SU-DHL-6 (cell line): ENCODE measurements at regions not wholly inside any gene's neighbourhood (a gene's known extent, or its start where the extent isn't known, plus 50 kb on each side); places are given as distances from the start of the nearest gene placed in this dataset.

Experiments used
- H2AFZ ChIP-seq: fragments of 200-600 bp; sonication (generic); 2 replicates; pipeline ENCODE4 v1.6.1; 2014; ENCODE audit warnings: low read depth, mild to moderate bottlenecking, moderate library complexity, mixed read lengths, antibody characterized with exemption, low read length; ENCODE audit not compliant: severe bottlenecking
- H3F3A ChIP-seq: fragments of 200-600 bp; shearing (Covaris generic); 2 replicates; pipeline ENCODE4 v1.6.0; 2016; ENCODE audit warnings: antibody characterized with exemption, mild to moderate bottlenecking; ENCODE audit not compliant: insufficient read depth
- H3K27ac ChIP-seq: fragments of 200-600 bp; sonication (generic); 2 replicates; pipeline ENCODE4 v1.5.1; 2016; ENCODE audit warnings: low read depth, mild to moderate bottlenecking, low read length, moderate library complexity, mixed read lengths
- H3K27me3 ChIP-seq: fragments of 200-600 bp; sonication (generic), shearing (Covaris generic); 2 replicates; pipeline ENCODE4 v1.6.0; 2014; ENCODE audit warnings: mild to moderate bottlenecking, low read length
- H3K36me3 ChIP-seq: fragments of 200-600 bp; sonication (generic); 2 replicates; pipeline ENCODE4 v1.6.1; 2014; ENCODE audit warnings: mild to moderate bottlenecking, low read length, mixed read lengths
- H3K4me2 ChIP-seq: fragments of 300-600, 200-600 bp; shearing (Covaris generic), sonication (generic); 2 replicates; pipeline ENCODE4 v1.6.0; 2014; ENCODE audit warnings: low read length, low read depth, mild to moderate bottlenecking; ENCODE audit not compliant: poor library complexity, severe bottlenecking
- H3K4me3 ChIP-seq: fragments of 200-600 bp; sonication (generic); 2 replicates; pipeline ENCODE4 v1.5.1; 2014; ENCODE audit warnings: antibody characterized with exemption, low read length, mild to moderate bottlenecking, mixed read lengths; ENCODE audit not compliant: insufficient read depth, poor library complexity, severe bottlenecking
- H3K79me2 ChIP-seq: fragments of 200-600 bp; sonication (generic); 2 replicates; pipeline ENCODE4 v1.6.1; 2014; ENCODE audit warnings: mild to moderate bottlenecking, low read length, moderate library complexity; ENCODE audit not compliant: insufficient read depth
- H3K9ac ChIP-seq: fragments of 200-600 bp; sonication (generic); 2 replicates; pipeline ENCODE4 v1.7.0; 2014; ENCODE audit warnings: mild to moderate bottlenecking, low read length
- H3K9me2 ChIP-seq: fragments of 200-600 bp; sonication (generic); replicated peaks from 2 replicates; pipeline ENCODE4 v1.6.1; 2014; ENCODE audit warnings: low read length; ENCODE audit not compliant: insufficient read depth
- H3K9me3 ChIP-seq: fragments of 200-600 bp; sonication (generic); 2 replicates; pipeline ENCODE4 v1.6.1; 2014; ENCODE audit warnings: low read length, mixed read lengths; ENCODE audit not compliant: insufficient read depth
- H4K20me1 ChIP-seq: fragments of 200-600 bp; sonication (generic); 2 replicates; pipeline ENCODE4 v1.6.1; 2014; ENCODE audit warnings: low read depth, mild to moderate bottlenecking, antibody characterized with exemption, low read length, moderate library complexity, mixed read lengths
- EZH2phosphoT487 ChIP-seq: fragments of 200-600 bp; sonication (generic), shearing (Covaris generic); conservative IDR thresholded peaks from 2 replicates; pipeline ENCODE4 v1.6.1; 2018; ENCODE audit warnings: mild to moderate bottlenecking, antibody characterized with exemption, low read length, moderate library complexity, mixed read lengths
- TF ChIP-seq, protein P1 (sequence below): fragments of 200-600 bp; sonication (generic); IDR thresholded peaks from one replicate; pipeline ENCODE4 v1.5.1; 2017; ENCODE audit warnings: antibody characterized with exemption, mild to moderate bottlenecking, low read length, moderate library complexity; ENCODE audit not compliant: insufficient read depth, poor library complexity, severe bottlenecking

GRCh38 chr2:193584522-193584938, 1389.8 kb upstream of the TMEFF2 start:
- TF ChIP-seq, protein P1, sequence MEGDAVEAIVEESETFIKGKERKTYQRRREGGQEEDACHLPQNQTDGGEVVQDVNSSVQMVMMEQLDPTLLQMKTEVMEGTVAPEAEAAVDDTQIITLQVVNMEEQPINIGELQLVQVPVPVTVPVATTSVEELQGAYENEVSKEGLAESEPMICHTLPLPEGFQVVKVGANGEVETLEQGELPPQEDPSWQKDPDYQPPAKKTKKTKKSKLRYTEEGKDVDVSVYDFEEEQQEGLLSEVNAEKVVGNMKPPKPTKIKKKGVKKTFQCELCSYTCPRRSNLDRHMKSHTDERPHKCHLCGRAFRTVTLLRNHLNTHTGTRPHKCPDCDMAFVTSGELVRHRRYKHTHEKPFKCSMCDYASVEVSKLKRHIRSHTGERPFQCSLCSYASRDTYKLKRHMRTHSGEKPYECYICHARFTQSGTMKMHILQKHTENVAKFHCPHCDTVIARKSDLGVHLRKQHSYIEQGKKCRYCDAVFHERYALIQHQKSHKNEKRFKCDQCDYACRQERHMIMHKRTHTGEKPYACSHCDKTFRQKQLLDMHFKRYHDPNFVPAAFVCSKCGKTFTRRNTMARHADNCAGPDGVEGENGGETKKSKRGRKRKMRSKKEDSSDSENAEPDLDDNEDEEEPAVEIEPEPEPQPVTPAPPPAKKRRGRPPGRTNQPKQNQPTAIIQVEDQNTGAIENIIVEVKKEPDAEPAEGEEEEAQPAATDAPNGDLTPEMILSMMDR = peak; percentile 48
- no peak for TF ChIP-seq EZH2phosphoT487
- H2AFZ ChIP-seq = no peak overlapping the region
- H4K20me1 ChIP-seq = no peaks in the 10 kb centered on the region
- no peak overlapping the region for H3K4me3 ChIP-seq
- H3K27me3 ChIP-seq = no peaks in the 10 kb centered on the region
- H3K36me3 ChIP-seq = no peaks in the 10 kb centered on the region
- no peaks in the 10 kb centered on the region for H3F3A ChIP-seq
- no peak overlapping the region for H3K9ac ChIP-seq
- H3K27ac ChIP-seq = no peak overlapping the region
- H3K9me3 ChIP-seq = no peaks in the 10 kb centered on the region
- H3K9me2 ChIP-seq = no peaks in the 10 kb centered on the region
- H3K79me2 ChIP-seq = no peaks in the 10 kb centered on the region
- H3K4me2 ChIP-seq = no peak overlapping the region

DNA sequence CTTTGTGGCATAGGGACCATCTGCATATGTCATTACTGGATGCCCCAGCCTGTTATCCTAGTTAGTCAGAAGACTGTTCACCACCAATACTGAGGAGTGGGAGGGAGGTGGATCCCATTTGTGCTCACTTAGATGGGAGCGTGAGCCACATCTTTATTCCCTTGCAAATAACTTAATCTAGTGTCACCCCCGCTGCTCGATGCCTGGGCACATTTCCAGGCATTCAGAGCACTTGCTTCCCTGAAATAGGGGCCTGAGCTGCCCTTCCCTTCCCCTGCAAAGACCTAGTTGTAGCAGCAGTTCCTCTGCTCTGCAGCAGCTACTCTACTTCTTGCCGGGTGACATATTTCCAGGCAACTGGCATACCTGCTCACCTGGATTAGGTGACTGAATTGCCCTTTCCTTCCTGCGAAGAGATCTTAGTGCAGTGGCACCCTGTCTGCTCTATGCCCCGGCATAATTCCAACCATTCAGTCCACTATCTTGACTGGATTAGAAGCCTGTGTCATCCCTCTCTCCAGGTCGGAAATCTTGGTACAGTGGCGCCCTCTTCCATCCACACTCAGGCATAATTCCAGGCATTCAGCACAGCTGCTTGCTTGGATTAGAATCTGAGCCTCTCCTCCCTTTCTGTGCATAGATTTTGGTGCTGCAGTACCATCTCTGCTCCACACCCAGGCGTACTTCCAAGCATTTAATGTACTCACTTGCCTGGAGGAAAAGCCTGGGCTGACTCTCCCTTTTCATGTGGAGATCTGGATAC, 1389.1 kb upstream of the TMEFF2 start:
- H3K4me2 ChIP-seq = no peak overlapping the region
- H3K9me3 ChIP-seq = no peaks in the 10 kb centered on the region
- no peaks in the 10 kb centered on the region for H4K20me1 ChIP-seq
- no peaks in the 10 kb centered on the region for H3K9me2 ChIP-seq
- TF ChIP-seq, protein P1 = no peak
- no peak for TF ChIP-seq EZH2phosphoT487
- no peak overlapping the region for H3K9ac ChIP-seq
- no peak overlapping the region for H2AFZ ChIP-seq
- no peaks in the 10 kb centered on the region for H3K79me2 ChIP-seq
- H3K4me3 ChIP-seq = no peak overlapping the region
- no peaks in the 10 kb centered on the region for H3K36me3 ChIP-seq
- no peaks in the 10 kb centered on the region for H3K27me3 ChIP-seq
- H3K27ac ChIP-seq = no peak overlapping the region
- H3F3A ChIP-seq = no peaks in the 10 kb centered on the region

- H3K79me2 ChIP-seq = no peaks in the 10 kb centered on the region
- no peak overlapping the region for H2AFZ ChIP-seq
- H3K27ac ChIP-seq = no peak overlapping the region
- no peaks in the 10 kb centered on the region for H3K27me3 ChIP-seq
- H4K20me1 ChIP-seq = no peaks in the 10 kb centered on the region
- no peak overlapping the region for H3K4me3 ChIP-seq
- H3F3A ChIP-seq = no peaks in the 10 kb centered on the region
- no peak overlapping the region for H3K4me2 ChIP-seq
- H3K9me2 ChIP-seq = no peaks in the 10 kb centered on the region
- TF ChIP-seq EZH2phosphoT487 = no peak
- TF ChIP-seq, protein P1 = no peak
- no peak overlapping the region for H3K9ac ChIP-seq
- H3K36me3 ChIP-seq = no peaks in the 10 kb centered on the region
- H3K9me3 ChIP-seq = no peaks in the 10 kb centered on the region
These were observed 1387.1 kb upstream of the TMEFF2 start for GRCh38 chr2:193581807-193582206.
